Activated naive CD4-positive, alpha-beta T cell treated with anti-CD3 and anti-CD28 coated beads for 36 hours (primary cell): ENCODE measurements at regions not wholly inside any gene's neighbourhood (a gene's known extent, or its start where the extent isn't known, plus 50 kb on each side); places are given as distances from the start of the nearest gene placed in this dataset.

Experiments
- CTCF ChIA-PET: fragments of 350-600 bp; sonication (Branson Sonifier 250); formaldehyde crosslinking; loops from one replicate; lab custom pipeline; 2021; ENCODE audit warnings: antibody characterized with exemption; lab: Charles Lee
- DNase-seq: peaks from one replicate; pipeline ENCODE4 v3.0.0-alpha.2; 2020
- H3K27ac Mint-ChIP-seq: one replicate; pipeline ENCODE4 v1.8.0; 2021; ENCODE audit warnings: mild to moderate bottlenecking, mixed read lengths
- H3K27me3 Mint-ChIP-seq: one replicate; pipeline ENCODE4 v1.8.0; 2021; ENCODE audit warnings: low read depth, mixed read lengths
- H3K36me3 Mint-ChIP-seq: one replicate; pipeline ENCODE4 v1.8.0; 2021; ENCODE audit warnings: low read depth, mixed read lengths
- H3K4me1 Mint-ChIP-seq: one replicate; pipeline ENCODE4 v1.8.0; 2021; ENCODE audit warnings: low read depth, mixed read lengths
- H3K4me3 Mint-ChIP-seq: one replicate; pipeline ENCODE4 v1.8.0; 2021; ENCODE audit warnings: mild to moderate bottlenecking, moderate library complexity, mixed read lengths
- H3K9me3 Mint-ChIP-seq: one replicate; pipeline ENCODE4 v1.8.0; 2021; ENCODE audit warnings: mixed read lengths
- intact Hi-C: fragments of 100-400 bp; cut with micrococcal nuclease; formaldehyde crosslinking; loops from one replicate; pipeline ENCODE4 v1.15.1; 2023

GRCh38 chr1:69426401-69426800, 141.3 kb upstream of the LRRC7 start:
- Mint-ChIP-seq H3K27ac (no peak overlapping the region), H3K9me3 (peaks cover 6% of the 10 kb centered on the region), H3K36me3 (no peaks in the 10 kb centered on the region), H3K4me3 (no peak overlapping the region), H3K4me1 (no peaks in the 10 kb centered on the region), H3K27me3 (no peaks in the 10 kb centered on the region)
- CTCF ChIA-PET = no interaction called here
- intact Hi-C loops = no loop called here
- no peak for DNase-seq

- no peaks in the 10 kb centered on the region for H3K27me3 Mint-ChIP-seq
- DNase-seq = no peak
- H3K36me3 Mint-ChIP-seq = no peaks in the 10 kb centered on the region
- intact Hi-C loops = no loop called here
- H3K4me3 Mint-ChIP-seq = no peak overlapping the region
- no peaks in the 10 kb centered on the region for H3K4me1 Mint-ChIP-seq
- H3K9me3 Mint-ChIP-seq = peaks cover 4% of the 10 kb centered on the region
- CTCF ChIA-PET = no interaction called here
- no peak overlapping the region for H3K27ac Mint-ChIP-seq
Measured at GRCh38 chr1:69433073-69433472, 134.6 kb upstream of the LRRC7 start.

GRCh38 chr1:69436151-69436550, 131.6 kb upstream of the LRRC7 start:
- H3K4me3 Mint-ChIP-seq = no peak overlapping the region
- intact Hi-C loops = no loop called here

GRCh38 chr1:69438056-69438795, 129.5 kb upstream of the LRRC7 start:
- H3K4me1 Mint-ChIP-seq = no peaks in the 10 kb centered on the region
- H3K4me3 Mint-ChIP-seq = no peak overlapping the region
- intact Hi-C loops = no loop called here
- no peaks in the 10 kb centered on the region for H3K36me3 Mint-ChIP-seq
- H3K9me3 Mint-ChIP-seq = no peaks in the 10 kb centered on the region
- H3K27ac Mint-ChIP-seq = no peak overlapping the region
- no peaks in the 10 kb centered on the region for H3K27me3 Mint-ChIP-seq
- CTCF ChIA-PET = no interaction called here
- no peak for DNase-seq

More at GRCh38 chr1:69436151-69436550, 131.6 kb upstream of the LRRC7 start:
- Mint-ChIP-seq H3K27ac (no peak overlapping the region), H3K36me3 (no peaks in the 10 kb centered on the region), H3K4me1 (no peaks in the 10 kb centered on the region), H3K27me3 (no peaks in the 10 kb centered on the region), H3K9me3 (peaks cover 2% of the 10 kb centered on the region)
- CTCF ChIA-PET = no interaction called here
- DNase-seq = no peak

GRCh38 chr1:69441496-69441895, 126.2 kb upstream of the LRRC7 start:
- no peak for DNase-seq
- Mint-ChIP-seq H3K4me3 (no peak overlapping the region), H3K36me3 (no peaks in the 10 kb centered on the region), H3K27ac (no peak overlapping the region), H3K9me3 (no peaks in the 10 kb centered on the region), H3K27me3 (no peaks in the 10 kb centered on the region), H3K4me1 (no peaks in the 10 kb centered on the region)
- CTCF ChIA-PET = no interaction called here
- intact Hi-C loops = no loop called here

GRCh38 chr1:69451196-69451595, 116.5 kb upstream of the LRRC7 start:
- H3K4me1 Mint-ChIP-seq = no peaks in the 10 kb centered on the region
- CTCF ChIA-PET = no interaction called here
- H3K27ac Mint-ChIP-seq = no peak overlapping the region
- no peaks in the 10 kb centered on the region for H3K36me3 Mint-ChIP-seq
- intact Hi-C loops = no loop called here
- no peak for DNase-seq
- H3K9me3 Mint-ChIP-seq = peaks cover 16% of the 10 kb centered on the region
- H3K4me3 Mint-ChIP-seq = no peak overlapping the region
- no peaks in the 10 kb centered on the region for H3K27me3 Mint-ChIP-seq

- H3K36me3 Mint-ChIP-seq = no peaks in the 10 kb centered on the region
- H3K27me3 Mint-ChIP-seq = no peaks in the 10 kb centered on the region
- H3K9me3 Mint-ChIP-seq = peaks cover 9% of the 10 kb centered on the region
- no peak overlapping the region for H3K4me3 Mint-ChIP-seq
- DNase-seq = no peak
- CTCF ChIA-PET = no interaction called here
- no peaks in the 10 kb centered on the region for H3K4me1 Mint-ChIP-seq
- no peak overlapping the region for H3K27ac Mint-ChIP-seq
- intact Hi-C loops = no loop called here
Measured at GRCh38 chr1:69455718-69456117, 112.0 kb upstream of the LRRC7 start.

- H3K36me3 Mint-ChIP-seq = no peaks in the 10 kb centered on the region
- intact Hi-C loops = no loop called here
- H3K4me3 Mint-ChIP-seq = no peak overlapping the region
- peaks cover 16% of the 10 kb centered on the region for H3K9me3 Mint-ChIP-seq
- no peak for DNase-seq
- H3K4me1 Mint-ChIP-seq = no peaks in the 10 kb centered on the region
- no peaks in the 10 kb centered on the region for H3K27me3 Mint-ChIP-seq
- no peak overlapping the region for H3K27ac Mint-ChIP-seq
- CTCF ChIA-PET = no interaction called here
Measured at GRCh38 chr1:69459244-69459643, 108.5 kb upstream of the LRRC7 start.

- intact Hi-C loops = no loop called here
- DNase-seq = no peak
- H3K4me3 Mint-ChIP-seq = no peak overlapping the region
- H3K36me3 Mint-ChIP-seq = no peaks in the 10 kb centered on the region
- no peak overlapping the region for H3K27ac Mint-ChIP-seq
- CTCF ChIA-PET = no interaction called here
- H3K9me3 Mint-ChIP-seq = peaks cover 2% of the 10 kb centered on the region
- no peaks in the 10 kb centered on the region for H3K27me3 Mint-ChIP-seq
- no peaks in the 10 kb centered on the region for H3K4me1 Mint-ChIP-seq
Measured at GRCh38 chr1:69475021-69475420, 92.7 kb upstream of the LRRC7 start.

GRCh38 chr1:69479734-69480133, 88.0 kb upstream of the LRRC7 start:
- Mint-ChIP-seq H3K36me3 (no peaks in the 10 kb centered on the region), H3K27me3 (no peaks in the 10 kb centered on the region), H3K9me3 (peaks cover 2% of the 10 kb centered on the region), H3K27ac (no peak overlapping the region), H3K4me1 (no peaks in the 10 kb centered on the region), H3K4me3 (no peak overlapping the region)
- no peak for DNase-seq
- CTCF ChIA-PET = no interaction called here
- intact Hi-C loops = no loop called here

GRCh38 chr1:69483246-69483645, 84.5 kb upstream of the LRRC7 start:
- Mint-ChIP-seq H3K4me3 (no peak overlapping the region), H3K27ac (no peak overlapping the region), H3K9me3 (peaks cover 2% of the 10 kb centered on the region), H3K4me1 (no peaks in the 10 kb centered on the region), H3K27me3 (no peaks in the 10 kb centered on the region), H3K36me3 (no peaks in the 10 kb centered on the region)
- CTCF ChIA-PET = no interaction called here
- intact Hi-C loops = no loop called here
- no peak for DNase-seq

- Mint-ChIP-seq H3K4me1 (no peaks in the 10 kb centered on the region), H3K36me3 (no peaks in the 10 kb centered on the region), H3K27ac (no peak overlapping the region), H3K9me3 (peaks cover 2% of the 10 kb centered on the region), H3K4me3 (no peak overlapping the region), H3K27me3 (no peaks in the 10 kb centered on the region)
- DNase-seq = no peak
- intact Hi-C loops = no loop called here
- CTCF ChIA-PET = no interaction called here
Measured at GRCh38 chr1:69485616-69486015, 82.1 kb upstream of the LRRC7 start.

- Mint-ChIP-seq H3K9me3 (peaks cover 5% of the 10 kb centered on the region), H3K27ac (no peak overlapping the region), H3K4me3 (no peak overlapping the region), H3K27me3 (no peaks in the 10 kb centered on the region), H3K36me3 (no peaks in the 10 kb centered on the region), H3K4me1 (no peaks in the 10 kb centered on the region)
- CTCF ChIA-PET = no interaction called here
- DNase-seq = no peak
- intact Hi-C loops = no loop called here
Measured at GRCh38 chr1:69491416-69491815, 76.3 kb upstream of the LRRC7 start.
